ENCODE measurements at regions not wholly inside any gene's neighbourhood (a gene's known extent, or its start where the extent isn't known, plus 50 kb on each side); places are given as distances from the start of the nearest gene placed in this dataset.

GRCh38 chr1:113282893-113283285, 107.4 kb upstream of the MAGI3 start:
- TF ChIP-seq CTCF (IDR thresholded peaks at IDR 0.05; ENCODE audit: low read depth, low read length), result no peak
- H3K4me3 ChIP-seq (ENCODE audit: low read depth, low read length), result no peak overlapping the region

- TF ChIP-seq CTCF (IDR thresholded peaks at IDR 0.05; ENCODE audit: low read depth, low read length), result no peak
- H3K4me3 ChIP-seq (ENCODE audit: low read depth, low read length), result no peak overlapping the region
Measured at GRCh38 chr1:113283914-113284313, 106.4 kb upstream of the MAGI3 start.

- no peak overlapping the region for H3K4me3 ChIP-seq (ENCODE audit: low read depth, low read length)
- no peak for TF ChIP-seq CTCF (IDR thresholded peaks at IDR 0.05; ENCODE audit: low read depth, low read length)
Measured at GRCh38 chr1:113286156-113286555, 104.2 kb upstream of the MAGI3 start.

GRCh38 chr1:113291777-113292602, 98.3 kb upstream of the MAGI3 start:
- H3K4me3 ChIP-seq (ENCODE audit: low read depth, low read length), result no peak overlapping the region
- TF ChIP-seq CTCF (IDR thresholded peaks at IDR 0.05; ENCODE audit: low read depth, low read length), result no peak

GRCh38 chr1:113292603-113293255, 97.6 kb upstream of the MAGI3 start:
- no peak for TF ChIP-seq CTCF (IDR thresholded peaks at IDR 0.05; ENCODE audit: low read depth, low read length)
- no peak overlapping the region for H3K4me3 ChIP-seq (ENCODE audit: low read depth, low read length)

- no peak for TF ChIP-seq CTCF (IDR thresholded peaks at IDR 0.05; ENCODE audit: low read depth, low read length)
- no peak overlapping the region for H3K4me3 ChIP-seq (ENCODE audit: low read depth, low read length)
Measured at GRCh38 chr1:113293256-113293626, 97.1 kb upstream of the MAGI3 start.

GRCh38 chr1:113297749-113298148, 92.6 kb upstream of the MAGI3 start:
- TF ChIP-seq CTCF (IDR thresholded peaks at IDR 0.05; ENCODE audit: low read depth, low read length), result no peak
- H3K4me3 ChIP-seq (ENCODE audit: low read depth, low read length), result no peak overlapping the region
